HG03342 (cell line): ENCODE measurements at regions not wholly inside any gene's neighbourhood (a gene's known extent, or its start where the extent isn't known, plus 50 kb on each side); places are given as distances from the start of the nearest gene placed in this dataset.

Experiments used
- ATAC-seq: cut with Tn5 transposase; IDR thresholded peaks from one replicate; pipeline ENCODE4 v1.9.1; 2021; ENCODE audit warnings: mild to moderate bottlenecking, moderate library complexity; ENCODE audit not compliant: unreplicated experiment

GRCh38 chr2:103734911-103735310 lies 973.1 kb downstream of the TMEM182 start:
- no peak for ATAC-seq

GRCh38 chr2:103738108-103738507 lies 976.3 kb downstream of the TMEM182 start:
- ATAC-seq = no peak

GRCh38 chr2:103738606-103739005 lies 976.8 kb downstream of the TMEM182 start:
- ATAC-seq = no peak

- ATAC-seq = no peak
These were observed 977.4 kb downstream of the TMEM182 start for GRCh38 chr2:103739186-103739585.

GRCh38 chr2:103739921-103740320 lies 978.1 kb downstream of the TMEM182 start:
- no peak for ATAC-seq

- no peak for ATAC-seq
These were observed 978.8 kb downstream of the TMEM182 start for GRCh38 chr2:103740631-103741030.

- ATAC-seq = no peak
These were observed 981.4 kb downstream of the TMEM182 start for GRCh38 chr2:103743195-103743594.

GRCh38 chr2:103754530-103754929 lies 992.7 kb downstream of the TMEM182 start:
- ATAC-seq = no peak

- no peak for ATAC-seq
These were observed 1012.1 kb downstream of the TMEM182 start for GRCh38 chr2:103773884-103774283.

GRCh38 chr2:103780088-103780702 lies 1018.4 kb downstream of the TMEM182 start:
- no peak for ATAC-seq

GRCh38 chr2:103781313-103781712 lies 1019.5 kb downstream of the TMEM182 start:
- no peak for ATAC-seq

GRCh38 chr2:103784261-103784660 lies 1022.4 kb downstream of the TMEM182 start:
- ATAC-seq = no peak

- no peak for ATAC-seq
These were observed 1023.6 kb downstream of the TMEM182 start for GRCh38 chr2:103785432-103785831.

- no peak for ATAC-seq
These were observed 1024.1 kb downstream of the TMEM182 start for GRCh38 chr2:103785956-103786355.

GRCh38 chr2:103788389-103788788 lies 1026.6 kb downstream of the TMEM182 start:
- no peak for ATAC-seq

GRCh38 chr2:103788951-103789350 lies 1027.1 kb downstream of the TMEM182 start:
- no peak for ATAC-seq

GRCh38 chr2:103789381-103790095 lies 1027.7 kb downstream of the TMEM182 start:
- no peak for ATAC-seq

GRCh38 chr2:103792042-103792441 lies 1030.2 kb downstream of the TMEM182 start:
- ATAC-seq = no peak

- no peak for ATAC-seq
These were observed 1036.5 kb downstream of the TMEM182 start for GRCh38 chr2:103798291-103798690.

GRCh38 chr2:103804013-103804412 lies 1042.2 kb downstream of the TMEM182 start:
- no peak for ATAC-seq

GRCh38 chr2:103805746-103806145 lies 1043.9 kb downstream of the TMEM182 start:
- ATAC-seq = no peak

GRCh38 chr2:103808814-103809213 lies 1045.1 kb upstream of the POU3F3 start:
- no peak for ATAC-seq

GRCh38 chr2:103809415-103809814 lies 1044.5 kb upstream of the POU3F3 start:
- ATAC-seq = no peak
